T-helper 2 cell treated with Interferon-gamma antibody and Interleukin-4, amounts not matched to agents 100 ng/mL and 5 ng/mL, for 36 hours (primary cell): ENCODE measurements at regions not wholly inside any gene's neighbourhood (a gene's known extent, or its start where the extent isn't known, plus 50 kb on each side); places are given as distances from the start of the nearest gene placed in this dataset.
"Not testable (repeated sequence)": the region's sequence is repeated elsewhere in the genome, so short reads cannot be mapped to it uniquely, and the experiment has no call there.

Experiments
- intact Hi-C: fragments of 100-400 bp; cut with micrococcal nuclease; formaldehyde crosslinking; loops from one replicate; pipeline ENCODE4 v1.15.1; 2023

GRCh38 chr6:10128721-10129120, 286.2 kb downstream of the TFAP2A start:
- intact Hi-C loops = no loop called here

GRCh38 chr6:10122164-10122563, 292.7 kb downstream of the TFAP2A start:
- intact Hi-C loops = no loop called here

GRCh38 chr6:10112871-10113549, 301.9 kb downstream of the TFAP2A start:
- intact Hi-C loops = no loop called here

- intact Hi-C loops = no loop called here
Measured at GRCh38 chr6:10111975-10112374, 302.9 kb downstream of the TFAP2A start.

- intact Hi-C loops = no loop called here
Measured at GRCh38 chr6:10101551-10102252, 313.2 kb downstream of the TFAP2A start.

- intact Hi-C loops = no loop called here
Measured at GRCh38 chr6:10099529-10100140, 315.2 kb downstream of the TFAP2A start.

GRCh38 chr6:10098756-10099528, 315.9 kb downstream of the TFAP2A start:
- intact Hi-C loops = no loop called here

- intact Hi-C loops = no loop called here
Measured at GRCh38 chr6:10093282-10093681, 321.6 kb downstream of the TFAP2A start.

- intact Hi-C loops = no loop called here
Measured at GRCh38 chr6:10084111-10084986, 330.5 kb downstream of the TFAP2A start.

GRCh38 chr6:10082385-10082784, 332.5 kb downstream of the TFAP2A start:
- intact Hi-C loops = no loop called here

GRCh38 chr6:10081957-10082356, 332.9 kb downstream of the TFAP2A start:
- intact Hi-C loops = no loop called here

GRCh38 chr6:10081075-10081474, 333.8 kb downstream of the TFAP2A start:
- intact Hi-C loops = no loop called here

- intact Hi-C loops = no loop called here
Measured at GRCh38 chr6:10080561-10080960, 334.3 kb downstream of the TFAP2A start.

- intact Hi-C loops = no loop called here
Measured at GRCh38 chr6:10078581-10078980, 336.3 kb downstream of the TFAP2A start.

- intact Hi-C loops = not testable (repeated sequence)
Measured at GRCh38 chr6:10074726-10075125, 340.1 kb downstream of the TFAP2A start.

- intact Hi-C loops = no loop called here
Measured at GRCh38 chr6:10073341-10073740, 341.5 kb downstream of the TFAP2A start.

- intact Hi-C loops = no loop called here
Measured at GRCh38 chr6:10071631-10072220, 343.1 kb downstream of the TFAP2A start.

GRCh38 chr6:10060004-10060403, 354.9 kb downstream of the TFAP2A start:
- intact Hi-C loops = no loop called here

- intact Hi-C loops = no loop called here
Measured at GRCh38 chr6:10054672-10055071, 360.2 kb downstream of the TFAP2A start.

- intact Hi-C loops = no loop called here
Measured at GRCh38 chr6:10051283-10051682, 363.6 kb downstream of the TFAP2A start.
